ENCODE measurements at regions not wholly inside any gene's neighbourhood (a gene's known extent, or its start where the extent isn't known, plus 50 kb on each side); places are given as distances from the start of the nearest gene placed in this dataset.

DNA sequence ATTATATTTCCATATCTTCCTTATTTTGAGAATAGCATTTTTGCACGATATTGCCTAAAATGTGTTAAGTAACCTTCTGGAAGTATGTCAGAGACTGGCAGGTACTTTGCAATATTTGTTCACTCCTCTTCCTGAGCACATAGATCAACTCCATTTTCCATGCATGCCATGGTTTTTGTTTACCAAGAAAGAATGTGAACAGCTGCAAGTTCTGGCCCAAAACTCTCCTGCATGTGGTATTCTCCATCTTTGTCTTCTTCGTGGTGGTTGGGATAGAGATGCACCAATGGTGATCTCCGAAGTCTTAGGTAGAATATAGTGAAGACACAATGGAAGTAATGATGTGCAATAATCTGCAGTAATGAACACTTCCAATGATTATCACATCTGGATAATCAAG is 2241.0 kb upstream of the RAG2 start:
- TF ChIP-seq, protein P1, sequence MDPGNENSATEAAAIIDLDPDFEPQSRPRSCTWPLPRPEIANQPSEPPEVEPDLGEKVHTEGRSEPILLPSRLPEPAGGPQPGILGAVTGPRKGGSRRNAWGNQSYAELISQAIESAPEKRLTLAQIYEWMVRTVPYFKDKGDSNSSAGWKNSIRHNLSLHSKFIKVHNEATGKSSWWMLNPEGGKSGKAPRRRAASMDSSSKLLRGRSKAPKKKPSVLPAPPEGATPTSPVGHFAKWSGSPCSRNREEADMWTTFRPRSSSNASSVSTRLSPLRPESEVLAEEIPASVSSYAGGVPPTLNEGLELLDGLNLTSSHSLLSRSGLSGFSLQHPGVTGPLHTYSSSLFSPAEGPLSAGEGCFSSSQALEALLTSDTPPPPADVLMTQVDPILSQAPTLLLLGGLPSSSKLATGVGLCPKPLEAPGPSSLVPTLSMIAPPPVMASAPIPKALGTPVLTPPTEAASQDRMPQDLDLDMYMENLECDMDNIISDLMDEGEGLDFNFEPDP (CRISPR knock-in tag; conservative IDR thresholded peaks at IDR 0.05) = no peak
- TF ChIP-seq ZNF256 (CRISPR knock-in tag; conservative IDR thresholded peaks at IDR 0.05) (no peak), HOMEZ (CRISPR knock-in tag; IDR thresholded peaks at IDR 0.05; ENCODE audit: low read depth) (no peak), SCMH1 (CRISPR knock-in tag; IDR thresholded peaks at IDR 0.05; ENCODE audit: borderline replicate concordance) (no peak), ZNF567 (CRISPR knock-in tag; IDR thresholded peaks at IDR 0.05; ENCODE audit: borderline replicate concordance) (no peak), POLR2AphosphoS2 (IDR thresholded peaks at IDR 0.05; ENCODE audit: low read depth, low read length) (no peak), ZNF251 (CRISPR knock-in tag; IDR thresholded peaks at IDR 0.05) (no peak), DNMT3B (CRISPR knock-in tag; conservative IDR thresholded peaks at IDR 0.05) (no peak), PITX1 (CRISPR knock-in tag; IDR thresholded peaks at IDR 0.05) (no peak), SOX5 (CRISPR knock-in tag; IDR thresholded peaks at IDR 0.05; ENCODE audit: borderline replicate concordance) (no peak), ZNF615 (CRISPR knock-in tag; IDR thresholded peaks at IDR 0.05; ENCODE audit: borderline replicate concordance) (no peak), ZNF337 (CRISPR knock-in tag; IDR thresholded peaks at IDR 0.05; ENCODE audit: borderline replicate concordance, low read depth) (no peak)
- POLR2A ChIA-PET = no interaction called here
- 0% methylated on average over 3 of the region's 3 CpGs for WGBS (ENCODE audit: low lambda C conversion rate)
- no peak for ATAC-seq
- Histone ChIP-seq H4K20me1 (ENCODE audit: insufficient read depth, low read length) (no peaks in the 10 kb centered on the region), H3K27ac (ENCODE audit: extremely low read length, insufficient read depth, low read length) (no peak overlapping the region), H3K27me3 (ENCODE audit: control insufficient read depth in 1 of 2, insufficient read depth in 2 of 2, low read length in 2 of 2) (no peaks in the 10 kb centered on the region), H3K36me3 (replicated peaks in 1 of 2; ENCODE audit: control insufficient read depth in 1 of 2, insufficient read depth in 2 of 2, low read length in 2 of 2) (no peaks in the 10 kb centered on the region), H2AFZ (ENCODE audit: low read length) (no peak overlapping the region), H3K4me3 (replicated peaks in 1 of 3; ENCODE audit: insufficient read depth in 1 of 3, low read depth in 2 of 3, low read length in 3 of 3) (no peak overlapping the region), H3K79me2 (ENCODE audit: insufficient read depth, low read length) (no peaks in the 10 kb centered on the region), H3K9me3 (ENCODE audit: low read length) (peaks cover 43% of the 10 kb centered on the region), H3K9ac (ENCODE audit: insufficient read depth, low read depth, low read length) (no peak overlapping the region), H3K4me2 (ENCODE audit: low read depth, low read length) (no peak overlapping the region), H3K4me1 (ENCODE audit: insufficient read depth, low read length) (no peaks in the 10 kb centered on the region)
- no peak for FAIRE-seq
- in situ Hi-C loops (cut with HindIII; ENCODE audit: extremely low pct_ligation_motif_present, low pct_unique_long_range_greater_than_20kb) = no loop called here
- intact Hi-C loops (cut with micrococcal nuclease; ENCODE audit: unreplicated experiment) = no loop called here
- no TSS peak for BruUV-seq (replicated peaks)
- CTCF ChIA-PET (ENCODE audit: low intra/inter-chr PET ratio, low total read pairs) = no interaction called here
- DNase-seq (ENCODE audit: low spot score) = no peak

Measured in HepG2 (cell line).